ENCODE measurements at regions not wholly inside any gene's neighbourhood (a gene's known extent, or its start where the extent isn't known, plus 50 kb on each side); places are given as distances from the start of the nearest gene placed in this dataset.

DNA sequence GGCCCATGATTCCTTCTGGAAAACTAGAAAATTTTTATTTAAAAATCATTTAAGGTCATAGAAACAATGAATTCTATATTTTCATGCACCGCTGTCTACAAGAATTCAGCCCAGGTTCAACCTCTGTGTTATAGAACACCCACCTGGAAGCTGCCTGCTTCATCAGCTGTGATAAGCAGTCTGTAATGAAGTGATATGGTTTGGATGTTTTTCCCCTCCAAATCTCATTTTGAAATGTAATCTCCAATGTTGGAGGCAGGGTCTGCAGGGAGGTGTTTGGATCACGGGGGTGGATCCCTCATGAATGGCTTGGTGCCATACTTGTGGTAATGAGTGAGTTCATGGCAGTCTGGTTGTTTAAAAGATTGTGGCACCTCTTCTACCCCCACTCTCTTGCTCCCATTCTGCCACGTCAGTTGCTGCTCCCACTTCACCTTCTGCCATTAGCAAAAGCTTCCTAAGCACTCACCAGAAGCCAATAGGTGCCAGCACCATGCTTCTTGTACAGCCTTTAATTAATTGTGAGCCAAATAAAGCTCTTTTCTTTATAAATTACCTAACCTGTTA is 55.6 kb downstream of the MRPL32 start:
- DNase-seq (ENCODE audit: low spot score) = no peak

DNA sequence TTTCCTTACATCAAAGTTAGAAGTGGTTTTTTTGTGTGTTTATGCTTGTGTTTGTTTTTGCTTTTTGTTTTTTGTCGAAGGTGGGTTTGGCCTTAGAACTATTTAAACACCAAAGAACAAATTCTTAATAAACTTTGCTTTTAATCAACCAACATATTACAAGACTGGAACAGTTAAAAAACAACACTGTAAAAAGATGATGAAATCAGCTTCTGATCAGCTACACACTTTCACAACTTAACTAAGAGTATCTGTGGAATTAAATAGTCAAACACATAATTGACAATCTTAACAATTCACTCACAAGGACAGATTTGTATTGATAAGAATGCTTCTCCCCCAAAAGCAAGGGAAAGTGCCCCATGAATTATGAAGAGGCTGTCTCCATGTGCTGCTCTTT is 58.8 kb downstream of the MRPL32 start:
- DNase-seq (ENCODE audit: low spot score) = no peak

DNA sequence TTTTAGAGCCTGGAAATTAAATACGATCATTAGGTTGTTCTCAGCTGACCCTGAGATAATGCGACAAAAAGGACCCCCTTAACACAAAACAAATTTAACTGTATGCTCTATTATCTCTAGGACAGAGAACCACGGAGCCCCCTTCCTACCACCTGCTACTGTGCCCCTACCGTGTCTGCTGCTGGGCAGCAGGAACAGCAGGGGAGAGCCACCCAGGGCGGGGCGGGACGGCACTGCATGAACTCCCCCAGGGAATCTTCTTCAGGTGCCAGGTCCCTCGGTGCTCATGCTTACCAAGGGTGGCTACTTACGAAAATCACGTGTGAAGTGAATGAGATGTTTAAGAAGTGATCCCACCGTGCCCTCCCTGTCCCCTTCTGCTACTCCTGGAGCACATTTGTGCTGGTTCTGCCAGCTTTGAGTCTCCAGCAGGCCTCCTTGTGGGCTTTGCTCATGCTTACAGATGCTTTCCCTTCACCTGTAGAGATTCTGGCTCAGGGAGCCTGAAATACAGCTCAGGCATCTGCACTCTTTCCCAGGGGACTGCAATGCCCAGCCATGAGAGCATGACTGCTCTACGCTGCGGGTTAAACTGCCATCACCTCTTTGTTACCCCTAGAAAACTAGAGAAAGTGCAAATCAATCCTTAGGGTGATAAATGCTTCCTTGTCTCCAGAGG is 59.9 kb downstream of the MRPL32 start:
- no peak for DNase-seq (ENCODE audit: low spot score)

DNA sequence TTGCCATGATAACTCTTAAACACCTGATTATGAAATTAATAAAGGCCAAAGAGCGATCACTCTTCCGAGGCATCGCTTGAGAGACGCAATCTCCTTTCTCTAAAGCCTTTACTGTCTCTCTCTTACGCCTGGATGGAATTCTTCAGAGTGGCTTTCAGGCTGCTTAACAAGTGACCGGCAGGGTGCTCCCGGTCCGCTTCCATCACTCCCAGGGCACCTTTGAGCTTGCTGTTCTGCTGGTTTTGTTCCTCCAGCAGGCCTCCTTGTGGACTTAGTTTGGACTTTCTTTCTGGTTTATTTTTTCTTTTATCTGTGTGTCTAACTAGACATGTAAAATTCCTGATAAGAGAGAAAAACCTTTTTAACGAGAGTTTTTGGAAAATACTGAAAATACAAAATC is 60.9 kb downstream of the MRPL32 start:
- no peak for DNase-seq (ENCODE audit: low spot score)

DNA sequence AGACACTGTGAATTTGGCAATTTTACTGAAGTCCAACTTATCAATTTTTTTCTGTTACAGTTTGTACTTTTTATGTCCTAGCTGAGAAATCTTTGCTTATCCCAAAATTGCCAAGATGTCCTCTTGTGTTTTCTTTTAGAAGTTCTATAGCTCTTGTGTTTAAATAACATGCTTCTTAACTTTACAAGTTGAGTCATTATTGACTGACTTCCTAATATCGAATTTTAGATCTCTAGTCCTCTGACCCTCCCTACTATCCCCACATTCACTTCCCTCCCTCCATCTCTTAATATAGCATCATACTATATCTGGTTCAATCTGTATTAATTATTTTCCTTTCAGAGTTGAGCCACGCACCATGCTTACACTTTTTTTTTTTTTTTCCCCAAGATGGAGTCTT is 61.9 kb downstream of the MRPL32 start:
- DNase-seq (ENCODE audit: low spot score) = no peak

DNA sequence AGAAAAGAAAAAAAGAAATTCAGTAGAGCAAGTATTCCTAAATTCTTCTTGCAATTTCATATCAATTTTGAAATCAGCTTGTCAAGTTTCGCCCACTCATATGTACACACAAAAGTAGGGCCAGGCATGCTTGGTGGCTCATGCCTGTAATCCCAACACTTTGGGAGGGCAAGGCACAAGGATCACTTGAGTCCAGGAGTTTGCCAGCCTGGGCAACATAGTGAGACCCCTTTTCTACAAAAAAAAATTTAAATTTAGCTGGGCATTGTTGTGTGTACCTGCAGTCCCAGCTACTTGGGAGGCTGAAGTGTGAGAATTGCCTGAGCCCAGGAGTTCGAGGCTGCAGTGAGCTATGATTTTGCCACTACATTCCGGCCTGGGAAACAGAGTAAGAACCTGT is 65.4 kb downstream of the MRPL32 start:
- DNase-seq (ENCODE audit: low spot score) = no peak

DNA sequence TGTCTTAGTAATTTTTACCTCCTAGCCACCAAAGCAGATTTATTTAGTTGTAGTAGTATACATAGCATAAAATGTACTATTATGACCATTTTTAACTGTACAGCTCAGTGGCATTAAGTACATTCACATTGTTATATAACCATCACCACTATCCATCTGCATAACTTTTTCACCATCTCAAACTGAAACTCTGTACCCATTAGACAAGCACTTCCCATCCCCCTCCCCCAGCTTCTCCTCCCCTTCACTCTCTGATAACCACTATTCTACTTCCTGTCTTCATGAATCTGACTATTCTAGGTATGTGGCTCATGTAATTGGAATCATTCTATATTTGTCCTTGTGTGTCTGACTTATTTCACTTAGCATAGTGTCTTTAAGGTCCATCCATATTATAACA is 71.9 kb downstream of the MRPL32 start:
- DNase-seq (ENCODE audit: low spot score) = peak; percentile 17

DNA sequence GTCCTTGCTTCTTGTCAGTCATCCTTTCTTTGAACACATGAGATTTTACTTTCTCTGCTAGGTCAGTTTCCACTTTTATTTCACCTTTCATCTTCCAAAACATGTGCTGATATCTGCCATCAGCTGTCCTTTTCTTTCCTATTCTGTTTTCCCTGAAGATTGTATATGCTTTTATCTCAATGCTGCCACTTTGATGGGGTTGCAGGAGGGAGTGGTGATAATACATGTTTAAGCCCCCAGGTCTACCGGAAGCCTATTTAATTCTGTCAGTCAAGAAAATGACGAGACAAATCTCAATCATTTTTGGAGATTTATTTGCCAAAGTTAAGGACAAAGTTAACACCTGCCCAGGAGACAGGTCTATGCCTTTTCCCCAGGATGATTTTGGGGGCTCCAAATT is 73.8 kb downstream of the MRPL32 start:
- DNase-seq (ENCODE audit: low spot score) = no peak

DNA sequence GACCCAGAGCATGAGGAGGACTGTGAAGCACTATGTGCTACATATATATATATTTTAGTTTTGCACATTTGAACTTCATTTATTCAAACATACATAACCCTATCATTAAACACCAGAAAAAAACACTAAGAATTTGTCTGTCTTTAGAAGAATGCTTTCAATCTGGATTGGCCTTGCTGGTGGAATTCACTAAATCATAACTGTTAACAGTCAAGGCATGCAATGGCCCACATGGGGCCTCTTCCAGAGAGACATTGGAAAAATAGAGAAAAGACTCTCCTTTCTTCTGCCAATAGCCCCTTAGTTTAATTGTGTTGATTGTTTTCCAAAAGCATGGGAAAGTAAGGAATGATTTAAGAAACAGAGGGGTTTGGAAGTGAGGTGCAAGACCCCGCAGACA is 77.9 kb downstream of the MRPL32 start:
- DNase-seq (ENCODE audit: low spot score) = no peak

DNA sequence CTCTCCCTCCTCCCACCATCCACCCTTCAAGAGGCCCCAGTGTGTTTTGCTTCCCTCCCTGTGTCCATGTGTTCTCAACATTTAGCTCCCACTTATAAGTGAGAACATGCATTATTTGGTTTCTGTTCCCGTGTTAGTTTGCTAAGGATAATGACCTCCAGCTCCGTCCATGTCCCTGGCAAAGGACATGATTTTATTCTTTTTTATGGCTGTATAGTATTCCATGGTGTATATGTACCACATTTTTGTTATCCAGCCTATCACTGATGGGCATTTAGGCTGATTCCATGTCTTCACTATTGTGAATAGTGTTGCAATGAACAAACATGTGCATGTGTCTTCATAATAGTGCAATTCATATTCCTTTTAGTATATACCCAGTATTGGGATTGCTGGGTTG is 79.7 kb downstream of the MRPL32 start:
- DNase-seq (ENCODE audit: low spot score) = no peak

DNA sequence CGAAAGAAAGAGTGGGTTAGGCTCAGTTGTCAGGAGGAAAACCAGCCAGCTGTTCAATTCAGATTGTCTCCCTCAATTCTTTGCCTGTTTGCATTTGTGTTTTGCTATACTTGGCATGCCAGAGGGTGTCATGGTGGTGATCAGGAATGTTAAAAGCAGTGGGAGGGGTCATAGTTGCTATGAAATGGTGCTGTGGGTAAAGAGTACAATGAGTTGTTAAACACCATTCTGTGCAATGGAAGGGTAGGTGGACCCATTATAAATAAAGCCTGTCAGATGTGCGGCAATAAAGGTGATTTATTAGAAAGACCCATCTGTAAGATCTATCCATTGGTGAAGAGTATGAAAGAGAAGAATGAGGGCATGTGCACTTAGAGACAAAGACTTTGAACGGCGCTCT is 82.2 kb downstream of the MRPL32 start:
- DNase-seq (ENCODE audit: low spot score) = no peak

DNA sequence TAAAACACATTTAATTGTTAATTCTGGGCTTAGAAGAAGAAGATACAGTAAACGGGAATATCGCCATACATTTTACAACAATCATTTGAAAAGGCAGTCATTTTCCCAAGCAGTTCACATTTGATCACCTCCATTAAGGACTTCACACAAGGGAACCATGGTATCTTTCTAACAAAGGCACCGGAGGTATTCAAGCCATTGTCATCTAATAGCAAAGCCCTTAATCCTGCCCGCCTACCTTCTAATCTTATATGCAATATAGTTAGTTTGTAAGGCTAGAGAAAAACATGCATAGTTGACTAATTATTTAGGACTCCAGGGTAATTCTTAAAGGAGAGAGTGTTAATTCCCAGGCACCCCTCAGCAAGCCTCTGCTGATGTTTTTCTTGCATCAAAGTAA is 83.1 kb downstream of the MRPL32 start:
- DNase-seq (ENCODE audit: low spot score) = no peak

DNA sequence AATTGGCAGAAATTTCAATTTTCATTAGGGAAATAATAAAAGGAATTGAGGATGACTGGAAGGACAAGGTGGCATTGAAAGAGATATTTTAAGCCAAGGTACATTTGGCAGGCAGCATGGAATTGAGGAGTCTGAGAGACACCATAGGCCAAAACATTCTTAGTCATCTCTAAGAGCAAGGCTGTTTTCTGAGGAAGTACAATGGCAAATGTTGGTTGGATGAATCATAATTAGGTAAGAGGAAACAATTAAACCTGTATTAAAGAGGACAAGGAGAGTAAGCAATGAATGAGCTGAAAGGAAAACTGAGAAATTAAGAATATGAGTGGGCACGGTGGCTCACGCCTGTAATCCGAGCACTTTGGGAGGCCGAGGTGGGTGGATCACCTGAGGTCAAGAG is 86.3 kb downstream of the MRPL32 start:
- DNase-seq (ENCODE audit: low spot score) = peak; percentile 72

DNA sequence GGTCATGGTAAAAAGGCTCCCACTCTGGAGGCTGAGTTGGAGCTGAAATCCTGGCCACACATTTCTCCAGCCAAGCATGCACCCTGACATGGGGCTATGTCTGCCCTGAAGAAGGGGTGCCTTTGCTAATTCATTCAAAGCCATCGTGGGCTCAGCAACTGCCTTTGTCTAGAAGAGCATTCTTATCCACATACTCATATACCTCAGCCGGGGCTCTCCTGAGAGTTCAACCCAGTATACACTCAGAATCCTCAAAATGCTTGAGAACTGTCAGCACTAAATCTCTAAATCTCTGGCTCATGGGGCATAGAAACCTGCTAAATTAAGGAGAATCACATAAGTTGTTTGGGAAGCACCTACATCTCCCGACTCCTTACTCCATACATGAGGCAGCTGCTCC is 89.3 kb downstream of the MRPL32 start:
- DNase-seq (ENCODE audit: low spot score) = peak; percentile 5

DNA sequence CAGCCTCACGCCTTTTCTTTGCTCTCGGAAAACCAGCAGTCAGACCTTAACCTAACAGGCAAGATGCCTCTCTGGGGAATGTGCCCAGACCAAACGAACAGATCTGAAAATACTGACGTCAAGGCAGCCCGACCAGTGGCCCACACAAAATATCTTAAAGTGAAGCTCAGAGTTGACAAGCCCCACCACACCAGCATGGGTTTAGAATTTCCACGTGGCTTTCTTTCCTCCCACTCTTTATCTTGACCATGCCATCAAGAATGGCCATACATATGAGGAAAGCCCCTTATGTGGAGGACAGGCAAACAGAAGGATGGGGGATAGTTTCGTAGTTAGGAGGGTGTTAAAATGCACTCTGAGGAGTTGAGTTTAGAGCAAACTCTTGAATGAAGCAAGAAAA is 89.8 kb downstream of the MRPL32 start:
- DNase-seq (ENCODE audit: low spot score) = no peak

DNA sequence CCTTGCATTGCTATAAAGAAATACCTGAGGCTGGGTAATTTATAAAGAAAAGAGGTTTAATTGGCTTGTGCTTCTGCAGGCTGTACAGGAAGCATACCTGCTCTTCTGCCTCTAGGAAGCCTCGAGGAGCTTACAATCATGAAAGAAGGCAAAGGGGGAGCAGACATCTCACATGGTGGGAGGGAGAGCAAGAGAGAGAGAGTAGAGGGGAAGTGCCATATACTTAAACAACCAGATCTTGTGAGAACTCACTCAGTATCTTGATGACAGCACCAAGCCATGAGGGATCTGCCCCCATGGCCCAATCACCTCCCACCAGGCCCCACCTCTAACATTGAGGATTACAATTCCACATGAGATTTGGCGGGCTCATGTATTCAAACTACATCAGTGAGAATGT is 79.1 kb upstream of the HECW1 start:
- DNase-seq (ENCODE audit: low spot score) = no peak

DNA sequence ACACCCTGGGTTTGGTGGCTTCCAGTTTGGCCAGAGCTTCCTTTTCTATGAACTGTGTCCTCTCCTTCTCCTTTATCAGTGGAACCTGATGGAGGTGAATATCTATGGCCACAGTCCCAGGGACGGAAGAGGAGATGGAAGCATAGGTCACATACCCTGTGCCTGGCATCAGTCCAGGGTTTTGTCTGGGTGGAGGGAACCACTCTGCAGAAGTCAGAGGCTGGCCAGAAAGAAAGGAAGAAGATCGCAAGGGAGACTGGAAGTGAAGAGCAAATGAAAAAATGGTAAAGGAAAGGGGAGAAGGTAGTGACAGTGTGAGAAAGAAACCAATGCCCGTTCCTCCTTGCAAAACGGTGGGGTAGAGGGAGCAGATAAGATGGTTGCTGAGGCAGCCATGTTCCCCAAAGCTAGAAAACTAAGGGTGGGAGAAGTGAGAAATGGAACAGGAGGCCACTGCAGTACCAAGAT is 77.9 kb upstream of the HECW1 start:
- DNase-seq (ENCODE audit: low spot score) = no peak

DNA sequence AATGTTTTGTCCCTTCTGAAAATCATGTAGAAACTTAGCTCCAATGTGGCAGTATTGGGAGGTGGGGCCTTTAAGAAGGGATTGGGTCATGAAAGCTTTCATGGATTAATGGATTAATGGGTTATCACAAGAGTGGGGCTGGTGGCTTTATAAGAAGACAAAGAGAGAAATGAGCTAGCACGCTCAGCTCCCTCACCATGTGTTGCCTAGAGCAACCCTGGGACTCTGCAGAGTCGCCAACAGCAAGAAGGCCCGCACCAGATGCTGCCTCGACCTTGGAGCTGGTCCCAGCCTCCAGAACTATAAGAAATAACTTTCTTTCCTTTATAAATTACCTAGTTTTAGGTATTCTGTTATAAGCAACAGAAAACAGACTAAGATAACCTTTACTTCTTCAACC is 74.9 kb upstream of the HECW1 start:
- no peak for DNase-seq (ENCODE audit: low spot score)

DNA sequence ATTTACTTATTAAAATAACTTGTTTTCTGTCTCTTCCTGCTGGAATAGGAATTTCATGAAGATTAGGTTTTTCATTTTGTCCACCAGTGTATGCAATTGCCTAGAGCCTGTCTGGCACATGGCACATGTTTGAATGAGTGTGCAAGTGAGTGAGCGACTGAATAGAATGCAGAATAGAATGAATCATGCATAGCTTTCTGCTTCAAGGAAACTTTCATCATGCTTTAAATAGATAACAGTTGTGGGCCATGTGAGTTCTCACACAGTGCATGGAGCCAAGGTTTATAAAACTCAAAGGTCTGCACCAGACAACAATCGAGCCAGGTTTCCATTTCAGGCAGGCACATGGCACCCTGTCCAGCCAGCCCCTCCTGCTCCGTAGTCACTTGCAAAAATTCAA is 74.2 kb upstream of the HECW1 start:
- no peak for DNase-seq (ENCODE audit: low spot score)

DNA sequence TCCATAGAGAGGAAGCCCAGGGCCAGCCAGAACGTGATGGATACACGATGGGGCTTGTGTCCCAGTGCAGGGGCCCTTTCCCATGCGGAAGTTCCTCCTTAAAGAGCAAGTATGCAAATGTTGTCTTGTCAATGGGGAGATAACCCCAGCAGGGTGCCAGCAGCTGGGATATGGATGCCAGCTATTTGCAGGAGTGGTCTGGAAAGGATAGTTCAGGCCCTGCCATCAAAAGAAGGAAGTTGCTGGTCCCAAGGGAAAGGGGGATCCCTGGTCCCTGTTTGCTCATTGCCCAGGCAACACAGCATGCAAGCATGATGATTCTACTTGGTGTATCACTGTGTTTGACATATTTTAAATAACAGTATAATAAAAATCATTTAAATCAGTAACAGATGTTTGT is 73.1 kb upstream of the HECW1 start:
- no peak for DNase-seq (ENCODE audit: low spot score)

DNA sequence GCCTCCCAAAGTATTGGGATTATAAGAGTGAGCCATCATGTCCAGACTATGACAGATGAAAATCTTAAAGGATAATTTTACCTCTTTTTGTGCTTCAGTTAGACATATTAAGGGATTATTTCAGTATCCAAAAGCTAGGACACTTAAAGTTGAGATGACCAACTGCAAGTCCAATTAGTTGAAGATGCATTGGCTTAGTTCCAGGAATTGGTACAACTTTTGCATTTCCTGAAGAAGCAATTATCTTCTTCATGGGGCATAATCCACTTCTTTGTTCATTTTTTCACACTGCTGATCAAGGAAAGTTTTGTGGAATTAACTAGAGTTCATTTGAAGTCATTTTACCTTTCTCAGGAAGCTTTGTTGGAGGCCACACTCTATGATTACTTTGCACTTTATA is 72.0 kb upstream of the HECW1 start:
- DNase-seq (ENCODE audit: low spot score) = no peak

DNA sequence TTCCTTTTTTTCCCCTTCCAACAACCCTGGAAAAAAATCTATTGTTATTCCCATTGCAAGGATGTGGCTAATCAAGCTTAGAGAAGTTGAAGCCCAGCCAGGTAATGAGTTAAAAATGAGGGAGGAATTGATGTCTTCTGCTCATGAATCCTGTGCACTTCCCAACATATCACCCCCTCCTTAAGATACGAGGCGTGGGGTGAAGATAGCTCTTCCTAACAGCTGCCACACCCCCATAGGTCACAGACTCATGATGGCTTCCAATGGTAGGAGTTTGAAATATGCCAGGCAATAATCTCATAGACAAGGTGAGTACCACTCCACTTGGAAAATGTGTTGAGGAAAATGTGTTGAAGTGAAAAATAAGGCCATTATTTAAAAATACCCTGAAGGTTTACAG is 71.3 kb upstream of the HECW1 start:
- DNase-seq (ENCODE audit: low spot score) = no peak

DNA sequence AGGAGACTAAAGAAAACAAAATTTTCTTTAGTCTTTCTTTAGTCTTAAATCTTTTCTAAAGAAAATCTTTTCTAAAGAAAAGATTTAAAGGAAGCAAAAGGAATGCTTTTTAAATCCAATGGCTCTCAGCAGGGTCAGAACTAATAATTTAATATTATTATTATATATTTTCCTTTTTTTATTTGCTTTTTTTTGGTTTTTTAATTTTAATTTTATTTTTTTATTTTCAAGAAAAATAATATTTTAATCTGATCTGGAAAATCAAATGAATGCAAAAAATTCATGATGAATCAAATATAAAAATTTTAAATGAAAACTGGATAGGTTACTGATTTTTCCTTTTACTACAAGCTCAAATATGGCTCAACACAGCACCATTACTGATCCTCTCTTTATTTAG is 70.7 kb upstream of the HECW1 start:
- no peak for DNase-seq (ENCODE audit: low spot score)

DNA sequence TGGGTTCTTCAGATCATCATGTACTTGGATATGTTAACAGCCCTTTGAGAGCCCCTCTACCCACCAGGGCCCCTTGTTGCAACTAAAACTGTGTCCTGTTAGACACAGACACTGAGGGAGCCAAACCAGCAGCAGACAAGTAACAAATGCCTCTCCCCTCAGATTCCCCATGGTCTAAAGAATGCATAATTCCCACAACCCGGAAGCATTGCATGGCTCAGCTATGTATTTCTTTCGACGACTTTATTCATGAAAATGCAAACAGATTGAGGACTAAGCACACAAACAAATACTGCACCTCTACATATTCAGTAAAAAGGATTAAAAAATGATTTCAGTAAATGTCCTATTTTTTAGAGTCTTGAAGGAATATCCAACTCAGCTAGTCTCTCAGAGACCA is 70.1 kb upstream of the HECW1 start:
- DNase-seq (ENCODE audit: low spot score) = no peak

Data from A172 (cell line).